GM23248 (cell line): ENCODE measurements at regions not wholly inside any gene's neighbourhood (a gene's known extent, or its start where the extent isn't known, plus 50 kb on each side); places are given as distances from the start of the nearest gene placed in this dataset.

Source experiments
- EZH2 ChIP-seq: fragments of 200-600 bp; sonication (generic); IDR thresholded peaks from 2 replicates; pipeline ENCODE4 v1.6.1; 2018; ENCODE audit warnings: antibody characterized with exemption, mild to moderate bottlenecking; ENCODE audit not compliant: insufficient read depth, poor library complexity, severe bottlenecking
- EZH2phosphoT487 ChIP-seq: fragments of 200-600 bp; sonication (generic); IDR thresholded peaks from 2 replicates; pipeline ENCODE4 v1.6.1; 2018; ENCODE audit warnings: antibody characterized with exemption, moderate library complexity, mild to moderate bottlenecking, low read depth; ENCODE audit not compliant: insufficient read depth

DNA sequence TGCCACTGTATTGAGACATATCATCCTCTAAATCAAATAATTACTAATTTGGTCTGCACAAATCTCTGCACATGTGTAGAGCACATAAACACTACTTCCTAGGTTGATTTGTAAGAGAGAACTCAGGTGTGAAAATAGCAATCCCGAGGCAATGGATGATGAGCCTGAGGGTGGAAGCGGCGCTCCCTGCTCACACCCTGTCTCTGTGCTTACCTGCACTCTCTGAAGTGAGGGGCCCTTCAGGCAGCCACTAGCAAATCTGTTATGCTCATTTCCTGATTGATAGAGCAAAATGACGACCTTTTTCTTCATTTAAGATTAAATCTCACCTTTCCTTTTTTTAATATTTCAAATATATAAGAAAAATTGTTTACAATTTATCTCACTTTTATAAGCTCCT is 1995.7 kb upstream of the AGA start:
- no peak for TF ChIP-seq EZH2
- TF ChIP-seq EZH2phosphoT487, result no peak
